GM18873 (cell line): ENCODE measurements at regions not wholly inside any gene's neighbourhood (a gene's known extent, or its start where the extent isn't known, plus 50 kb on each side); places are given as distances from the start of the nearest gene placed in this dataset.

Experiments
- ATAC-seq: cut with Tn5 transposase; IDR thresholded peaks from one replicate; pipeline ENCODE4 v1.9.1; 2021; ENCODE audit warnings: mild to moderate bottlenecking, moderate library complexity, moderate number of reproducible peaks; ENCODE audit not compliant: unreplicated experiment, low FRiP score

GRCh38 chr12:46131732-46132469 lies 136.9 kb downstream of the SLC38A1 start:
- ATAC-seq: no peak

DNA sequence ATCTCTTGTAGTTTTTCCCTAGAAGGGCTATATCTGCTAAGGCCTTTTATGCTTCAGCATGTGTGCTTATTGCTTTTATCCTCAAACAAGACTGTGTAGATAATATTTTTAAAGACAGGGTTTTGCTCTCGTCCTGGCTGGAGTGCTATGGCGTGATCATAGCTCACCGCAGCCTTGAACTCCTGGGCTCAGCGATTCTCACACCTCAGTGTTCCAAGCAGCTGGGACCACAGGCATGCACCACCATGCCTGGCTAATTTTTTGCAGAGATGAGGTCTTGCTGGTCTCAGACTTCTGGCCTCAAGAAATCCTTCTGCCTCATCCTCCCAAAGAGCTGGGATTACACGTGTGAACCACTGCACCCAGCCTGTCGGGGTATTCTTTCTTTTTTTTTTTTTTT lies 137.3 kb upstream of the SCAF11 start:
- ATAC-seq: no peak

- no peak for ATAC-seq
Measured at GRCh38 chr12:46126050-46126727, 135.8 kb upstream of the SCAF11 start.

DNA sequence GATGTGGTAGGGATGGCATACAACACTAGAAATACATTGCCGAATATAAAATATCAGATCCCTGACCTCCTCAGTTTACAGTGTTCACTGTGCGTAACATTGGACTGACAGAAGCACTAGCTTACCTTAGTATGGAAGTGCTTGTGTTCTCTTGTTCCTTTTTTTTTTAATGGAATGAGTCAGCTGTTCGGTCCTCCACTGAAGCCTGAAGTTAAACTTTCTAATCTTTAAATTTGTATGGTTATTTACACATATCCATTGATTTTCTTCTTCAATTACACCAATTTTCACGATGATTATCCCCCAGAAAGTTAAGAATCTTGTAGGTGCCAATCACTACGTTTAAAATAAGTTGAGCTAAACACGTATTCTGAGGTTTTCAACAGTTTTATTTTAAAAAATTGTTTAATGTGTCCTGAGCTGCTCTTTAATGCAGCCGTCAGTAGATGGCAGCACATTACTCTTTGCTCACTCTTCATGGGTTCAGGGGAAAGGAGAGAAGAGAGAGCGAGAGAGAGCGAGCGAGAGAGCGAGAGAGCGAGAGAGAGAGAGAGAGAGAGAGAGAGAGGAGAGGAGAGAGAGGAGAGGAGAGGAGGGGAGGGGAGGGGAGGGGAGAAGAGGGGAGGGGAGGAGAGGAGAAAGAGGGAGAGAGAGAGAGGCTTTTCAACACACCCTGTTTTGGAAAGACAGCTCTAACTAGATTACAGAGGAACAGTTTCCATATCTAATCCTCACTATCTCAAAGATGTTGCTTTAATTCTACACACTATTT lies 134.7 kb upstream of the SCAF11 start:
- ATAC-seq: no peak

DNA sequence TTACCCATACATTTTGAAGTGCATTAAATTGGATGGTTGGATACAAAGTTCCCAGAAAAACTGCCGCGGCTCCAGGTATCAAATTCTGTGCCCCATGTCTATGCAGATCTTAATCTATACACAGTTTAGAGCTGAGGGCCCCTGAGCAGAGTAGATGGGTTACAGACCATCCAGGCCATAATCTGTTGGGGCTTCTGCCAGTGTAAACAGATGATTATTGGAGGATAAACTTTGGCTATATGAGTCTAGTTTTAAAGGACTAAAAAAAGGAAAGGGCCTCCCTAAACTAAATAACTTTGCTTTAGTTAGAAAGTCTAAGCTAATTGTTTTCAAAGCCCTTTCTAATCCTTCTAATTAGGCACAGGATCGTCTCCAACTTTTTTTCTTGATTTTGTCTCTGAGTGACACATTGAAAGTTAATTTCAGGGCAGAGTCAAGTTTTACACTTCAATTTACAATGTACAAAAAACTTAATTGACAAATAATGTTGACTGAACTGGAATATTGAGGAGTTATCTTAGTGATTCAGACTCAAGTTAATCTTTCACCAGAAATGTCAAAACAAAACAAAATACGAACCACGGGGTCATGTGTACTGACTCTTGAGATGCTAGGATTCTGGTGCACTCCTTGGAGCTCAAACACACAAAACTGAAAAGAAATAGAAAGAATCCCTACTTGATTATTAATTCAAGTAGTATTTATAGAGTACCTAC lies 133.9 kb upstream of the SCAF11 start:
- ATAC-seq: no peak

DNA sequence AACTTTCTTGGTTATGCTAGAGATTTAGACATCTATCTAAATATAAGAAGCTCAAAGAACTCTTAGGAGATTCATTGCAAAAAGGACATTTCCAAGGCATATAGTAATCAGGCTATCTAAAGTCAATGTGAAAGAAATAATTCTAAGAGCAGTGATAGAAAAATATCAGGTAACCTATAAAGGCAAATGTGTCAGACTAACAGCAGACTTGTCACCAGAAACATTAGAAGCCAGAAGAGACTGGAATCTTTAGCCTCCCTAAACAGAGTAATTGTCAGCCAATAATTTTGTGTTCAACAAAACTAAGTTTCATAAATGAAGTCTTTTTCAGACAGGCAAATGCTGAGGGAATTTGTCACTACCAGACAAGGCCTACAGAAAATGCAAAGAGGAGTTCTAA lies 122.0 kb upstream of the SCAF11 start:
- ATAC-seq: no peak

DNA sequence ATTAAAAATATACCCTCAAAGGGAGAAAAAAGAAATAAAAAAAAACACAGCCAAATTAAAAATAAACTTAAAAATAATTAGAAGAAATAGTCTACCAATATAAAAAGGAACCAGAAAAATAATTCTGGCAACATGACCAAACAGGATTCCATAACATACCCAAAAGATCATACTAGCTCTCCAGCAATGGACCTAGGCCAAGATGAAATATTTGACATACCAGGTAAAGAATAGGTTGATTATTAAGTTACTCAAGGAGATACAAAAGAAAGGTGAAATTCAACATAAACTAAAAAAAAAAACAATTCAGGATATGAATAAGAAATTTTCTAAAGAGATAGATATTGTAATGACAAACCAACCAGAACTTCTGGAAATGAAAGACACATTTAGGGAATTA lies 121.3 kb upstream of the SCAF11 start:
- no peak for ATAC-seq

DNA sequence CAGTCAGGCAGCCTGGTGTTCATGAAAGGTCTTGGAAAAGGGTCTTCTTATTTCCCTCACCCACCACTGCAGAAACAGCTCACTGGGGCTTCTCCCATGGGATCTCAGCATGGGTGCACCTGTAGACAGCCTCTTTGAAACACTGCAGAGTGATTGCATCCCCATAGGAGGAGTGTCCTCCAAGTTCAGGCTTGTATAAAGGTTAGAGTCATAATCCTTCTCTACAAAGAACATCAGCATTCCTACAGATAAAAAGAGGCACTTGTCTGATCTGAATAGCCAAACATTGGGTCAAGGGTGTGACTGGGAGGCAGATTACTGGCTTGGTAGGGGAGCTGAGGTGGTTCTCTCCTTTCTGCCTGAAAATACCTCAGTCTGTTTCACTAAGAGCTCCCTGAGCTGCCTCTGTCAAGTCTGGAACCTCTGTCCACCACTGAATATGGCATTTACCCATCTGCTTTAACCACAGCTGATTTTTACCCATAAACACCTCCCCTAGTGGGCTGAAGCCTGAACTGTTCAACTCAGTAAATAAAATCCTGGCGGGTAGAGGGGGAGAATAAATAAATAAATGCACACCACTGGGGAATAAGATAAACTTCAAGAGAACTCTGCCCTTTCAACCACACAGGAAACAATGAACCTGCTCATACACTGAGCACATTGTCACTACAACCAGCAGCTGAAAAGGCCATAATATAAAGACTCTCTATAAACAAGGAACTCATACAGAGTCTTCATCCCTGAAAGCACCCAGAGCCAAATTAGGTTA lies 120.7 kb upstream of the SCAF11 start:
- ATAC-seq: no peak

DNA sequence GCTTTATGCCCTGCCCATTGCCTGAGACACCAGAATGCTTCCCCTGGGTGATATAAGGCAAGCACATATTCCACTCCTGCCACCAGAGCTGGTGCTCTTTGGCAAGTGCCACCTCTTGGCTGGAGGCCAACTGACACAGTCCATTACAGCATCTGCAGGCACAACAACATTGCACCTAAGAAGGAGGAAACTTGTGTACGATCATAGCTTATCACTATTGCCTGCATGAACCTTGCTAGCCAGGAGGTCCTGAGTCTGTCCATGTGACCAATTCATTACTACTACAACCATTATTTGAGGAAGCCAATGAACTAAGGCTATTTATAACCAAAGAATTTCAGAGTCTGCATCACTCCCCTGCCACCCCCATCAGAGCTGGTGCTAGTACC lies 119.8 kb upstream of the SCAF11 start:
- no peak for ATAC-seq

DNA sequence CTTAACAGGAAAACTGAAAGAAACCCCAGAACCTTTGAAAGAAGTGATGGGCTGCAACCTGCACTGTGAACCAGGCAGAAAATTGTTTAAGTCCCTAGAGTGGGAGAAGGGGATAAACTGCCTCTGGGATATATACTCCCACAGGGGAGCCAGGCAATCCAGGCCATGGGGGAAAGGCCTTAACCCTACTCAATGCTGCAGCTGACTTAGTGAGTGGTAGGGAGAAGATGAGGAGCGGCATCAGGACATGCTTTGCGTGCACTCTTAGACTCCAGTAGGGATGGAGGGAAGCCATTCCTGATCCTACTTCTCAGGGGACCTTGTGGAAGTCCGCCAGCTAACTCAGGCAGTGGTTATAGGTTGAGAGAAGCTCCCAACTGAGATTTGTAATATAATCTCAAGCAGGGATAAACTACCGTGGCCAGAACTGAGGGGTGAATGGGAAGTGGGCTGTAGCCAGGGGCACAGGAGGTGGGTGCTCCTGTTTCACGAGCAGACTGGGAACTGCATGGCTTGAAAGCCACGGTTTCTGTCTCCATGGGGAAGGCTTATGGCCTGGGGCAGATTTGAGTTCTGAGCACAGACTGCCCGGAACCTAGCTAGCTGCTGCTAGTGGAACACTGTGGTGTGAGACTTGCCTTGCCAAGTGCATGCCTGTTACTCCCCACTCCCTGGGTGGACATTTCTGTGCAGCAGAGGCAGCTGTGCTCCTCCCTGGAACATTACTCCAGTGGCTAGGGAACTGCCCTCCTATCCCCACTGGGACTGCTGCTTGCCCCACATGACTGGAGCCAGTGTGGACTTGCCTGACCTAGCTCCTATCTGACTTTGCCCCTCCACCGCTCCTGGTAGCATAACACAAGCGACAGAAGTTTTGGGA lies 119.2 kb upstream of the SCAF11 start:
- ATAC-seq: no peak

GRCh38 chr12:46108721-46109120 lies 118.3 kb upstream of the SCAF11 start:
- peak; percentile 89 for ATAC-seq

DNA sequence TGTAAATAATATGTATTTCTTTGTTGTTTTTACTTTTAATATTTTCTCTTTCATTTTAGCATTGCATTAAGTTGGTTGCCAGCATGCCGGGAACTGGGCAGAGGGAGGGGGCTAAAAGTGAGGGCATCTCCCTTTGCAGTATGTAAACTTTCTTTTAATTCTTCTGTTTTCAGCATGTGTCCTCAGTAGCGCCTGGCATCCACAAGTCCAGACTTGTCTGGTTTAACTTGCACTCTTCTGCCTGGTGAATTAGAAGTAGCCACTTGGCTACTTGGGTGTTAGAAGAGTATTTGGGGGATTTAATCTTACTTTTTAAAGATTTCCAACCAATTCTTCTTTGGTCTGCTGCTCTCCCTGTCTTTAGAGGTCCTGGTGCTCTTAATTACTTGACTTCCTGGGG lies 117.2 kb upstream of the SCAF11 start:
- ATAC-seq: no peak

GRCh38 chr12:46105735-46106134 lies 115.4 kb upstream of the SCAF11 start:
- ATAC-seq: no peak

GRCh38 chr12:46103559-46104383 lies 113.4 kb upstream of the SCAF11 start:
- no peak for ATAC-seq

DNA sequence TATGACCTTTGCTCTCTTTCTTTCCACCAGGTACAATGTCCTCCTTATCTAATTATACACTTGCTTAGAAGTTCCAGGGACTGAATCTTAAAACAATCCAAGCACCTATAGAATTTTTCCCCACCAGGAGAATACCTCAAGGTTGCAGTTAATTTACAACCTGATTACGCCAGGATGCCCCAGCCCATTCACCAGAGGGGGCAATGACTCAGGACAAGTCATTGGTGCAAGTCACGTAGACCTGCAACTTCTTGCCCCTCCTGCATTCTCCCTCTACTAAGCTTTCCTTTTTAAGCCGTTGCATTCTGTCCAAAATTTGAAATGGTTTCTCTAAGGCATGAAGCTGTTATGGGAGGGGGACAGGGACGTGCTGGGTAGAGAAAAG lies 111.1 kb upstream of the SCAF11 start:
- ATAC-seq: no peak

DNA sequence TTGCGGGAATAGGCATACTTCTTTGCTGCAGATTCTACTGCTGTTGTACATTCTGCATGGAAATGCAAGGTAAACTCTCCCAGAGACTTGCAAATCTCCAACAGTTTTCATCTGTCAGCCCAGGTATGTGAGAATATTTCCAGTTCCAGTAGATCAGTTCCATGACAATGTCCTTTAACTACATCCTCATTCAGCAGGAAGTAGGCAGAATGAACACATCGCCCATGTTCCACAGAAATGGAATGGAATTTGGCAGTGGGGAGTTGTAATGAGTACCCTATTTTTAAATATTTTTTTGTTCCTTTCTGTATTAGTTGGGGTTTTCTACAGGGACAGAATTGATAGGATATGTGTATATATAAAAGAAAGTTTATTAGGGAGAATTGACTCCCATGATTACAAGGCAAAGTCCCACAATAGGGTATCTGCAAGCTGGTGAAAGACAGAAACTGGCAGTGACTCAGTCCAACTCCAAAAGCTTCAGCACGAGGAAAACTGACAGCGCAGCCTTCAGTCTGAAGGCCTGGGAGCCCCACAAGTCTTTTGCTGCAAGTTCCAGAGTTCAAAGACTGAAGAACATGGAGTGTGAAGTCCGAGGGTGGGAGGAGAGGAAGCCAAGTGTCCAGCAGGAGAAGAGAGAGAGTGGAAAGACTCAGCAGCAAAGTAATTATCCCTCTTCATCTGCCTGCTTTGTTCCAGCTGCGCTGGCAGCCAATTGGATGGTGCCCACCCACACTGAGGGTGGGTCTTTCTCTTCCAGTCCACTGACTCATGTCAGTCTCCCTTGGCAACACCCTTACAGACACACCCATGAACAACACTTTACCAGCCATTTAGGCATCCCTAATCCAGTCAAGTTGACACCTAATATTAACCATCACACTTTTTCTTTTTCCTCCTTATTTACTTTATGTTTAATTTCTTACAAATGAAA lies 110.4 kb upstream of the SCAF11 start:
- ATAC-seq: no peak

DNA sequence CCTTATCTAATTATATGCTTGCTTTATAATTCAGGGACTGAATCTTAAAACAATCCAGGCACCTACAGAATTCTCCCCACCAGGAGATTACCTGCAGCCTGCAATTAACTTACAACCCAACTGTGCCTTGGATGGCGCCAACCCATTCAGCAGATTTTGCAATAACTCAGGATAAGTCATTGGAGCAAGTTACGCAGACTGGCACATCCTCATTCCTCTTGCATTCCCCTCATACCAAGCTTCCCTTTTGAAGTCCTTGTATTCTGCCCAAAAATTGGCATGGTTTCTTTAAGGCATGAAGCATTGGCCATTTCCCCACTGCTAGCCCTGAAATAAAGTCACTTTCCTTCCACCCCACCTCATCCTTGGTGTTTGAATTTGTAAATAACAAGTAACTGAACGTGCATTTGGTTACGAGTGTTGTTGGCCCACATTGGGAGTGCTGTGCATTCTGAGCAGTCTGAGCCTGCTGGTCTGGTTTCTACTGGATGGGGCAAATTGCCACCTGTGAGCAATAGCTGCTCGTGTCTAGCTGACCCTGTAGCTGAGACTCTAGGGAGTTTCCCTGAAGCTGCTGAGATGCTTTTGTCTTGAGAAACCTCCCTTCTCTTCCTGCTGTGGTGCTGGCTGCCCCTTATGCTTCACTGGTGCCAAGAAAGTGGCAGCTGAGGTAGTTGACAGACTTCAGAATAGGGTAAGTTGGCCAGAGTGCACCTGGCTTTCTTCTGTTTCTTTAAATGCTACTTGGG lies 99.2 kb upstream of the SCAF11 start:
- no peak for ATAC-seq
